HEK293 (cell line): ENCODE measurements at regions not wholly inside any gene's neighbourhood (a gene's known extent, or its start where the extent isn't known, plus 50 kb on each side); places are given as distances from the start of the nearest gene placed in this dataset.

Experiments used
- CTCF ChIA-PET: fragments of 350-600 bp; formaldehyde crosslinking; extraction: SDS; loops from one replicate; lab custom pipeline; 2021; ENCODE audit warnings: antibody characterized with exemption; lab: Yijun Ruan, JAX
- POLR2A ChIA-PET: fragments of 300-600 bp; formaldehyde crosslinking; extraction: SDS; loops from one replicate; lab custom pipeline; 2020; ENCODE audit warnings: antibody characterized with exemption, inconsistent platforms; lab: Yijun Ruan, JAX
- H3K27ac ChIP-seq: fragments of 200-500 bp; sonication (Bioruptor generic); 2 replicates; pipeline ENCODE4 v1.5.1; 2014; ENCODE audit warnings: low read depth, low read length, control low read depth, inconsistent platforms; ENCODE audit errors: extremely low read depth
- H3K36me3 ChIP-seq, 2 experiments: fragments of 200-500 bp in 1 of 2; sonication (Bioruptor generic) in 1 of 2; 1 replicate in 1 of 2; 2 replicates in 1 of 2; pipeline ENCODE4 v1.5.1; 2014 to 2017; ENCODE audit warnings: inconsistent platforms in 2 of 2, low read length in 2 of 2; ENCODE audit not compliant: control insufficient read depth in 2 of 2, insufficient read depth in 1 of 2
- H3K4me1 ChIP-seq: fragments of 200-500 bp; sonication (Bioruptor generic); 2 replicates; pipeline ENCODE4 v1.5.1; 2014; ENCODE audit warnings: mild to moderate bottlenecking, low read length, inconsistent platforms; ENCODE audit not compliant: control insufficient read depth, insufficient read depth
- H3K4me3 ChIP-seq: 2 replicates; pipeline ENCODE4 v1.5.1; 2011; ENCODE audit warnings: low read depth, mild to moderate bottlenecking, control low read depth, low read length, moderate library complexity
- H3K9me3 ChIP-seq: fragments of 200-500 bp; sonication (Bioruptor generic); 2 replicates; pipeline ENCODE4 v1.5.1; 2014; ENCODE audit warnings: low read depth, low read length, inconsistent platforms; ENCODE audit not compliant: control insufficient read depth, insufficient read depth
- BCL11B ChIP-seq: fragments of 450-650 bp; formaldehyde crosslinking; IDR thresholded peaks from 2 replicates; pipeline ENCODE4 v1.5.1; 2016; ENCODE audit warnings: low read depth, missing biosample characterization, missing genetic modification characterization
- IKZF3 ChIP-seq: fragments of 450-650 bp; IDR thresholded peaks from 2 replicates; pipeline ENCODE4 v1.5.0; 2018; ENCODE audit warnings: missing biosample characterization, mild to moderate bottlenecking, missing genetic modification characterization, moderate library complexity
- SCRT1 ChIP-seq: fragments of 450-650 bp; formaldehyde crosslinking; IDR thresholded peaks from 2 replicates; pipeline ENCODE4 v1.5.1; 2016; ENCODE audit warnings: missing biosample characterization, missing genetic modification characterization, borderline replicate concordance
- YY1 ChIP-seq: fragments of 450-650 bp; formaldehyde crosslinking; IDR thresholded peaks from 2 replicates; pipeline ENCODE4 v1.5.1; 2018; ENCODE audit warnings: missing biosample characterization, missing genetic modification characterization
- ZNF157 ChIP-seq: fragments of 450-650 bp; formaldehyde crosslinking; IDR thresholded peaks from 2 replicates; pipeline ENCODE4 v1.5.1; 2016; ENCODE audit warnings: missing biosample characterization, missing genetic modification characterization
- ZNF341 ChIP-seq: fragments of 450-650 bp; formaldehyde crosslinking; IDR thresholded peaks from 2 replicates; pipeline ENCODE4; 2016; ENCODE audit warnings: low read depth, missing biosample characterization, missing genetic modification characterization
- ZNF555 ChIP-seq: fragments of 450-650 bp; formaldehyde crosslinking; conservative IDR thresholded peaks from 2 replicates; pipeline ENCODE4 v1.5.1; 2017; ENCODE audit warnings: missing biosample characterization, mild to moderate bottlenecking, missing genetic modification characterization, inconsistent platforms
- ZNF561 ChIP-seq: fragments of 450-650 bp; IDR thresholded peaks from 2 replicates; pipeline ENCODE4 v1.5.1; 2018; ENCODE audit warnings: missing biosample characterization, missing genetic modification characterization, borderline replicate concordance
- ZNF623 ChIP-seq: fragments of 450-650 bp; formaldehyde crosslinking; IDR thresholded peaks from 2 replicates; pipeline ENCODE4 v1.5.1; 2016; ENCODE audit warnings: missing biosample characterization, missing genetic modification characterization
- ZNF664 ChIP-seq: fragments of 450-650 bp; formaldehyde crosslinking; IDR thresholded peaks from 2 replicates; pipeline ENCODE4 v1.5.1; 2016; ENCODE audit warnings: missing biosample characterization, missing genetic modification characterization
- ZNF677 ChIP-seq: fragments of 450-650 bp; IDR thresholded peaks from 2 replicates; pipeline ENCODE4 v1.5.0; 2018; ENCODE audit warnings: missing biosample characterization, mild to moderate bottlenecking, missing genetic modification characterization, moderate library complexity
- ZNF785 ChIP-seq: fragments of 450-650 bp; formaldehyde crosslinking; IDR thresholded peaks from 2 replicates; pipeline ENCODE4 v1.5.1; 2016; ENCODE audit warnings: missing biosample characterization, missing genetic modification characterization
- TF ChIP-seq, protein P1 (sequence below): fragments of 450-650 bp; formaldehyde crosslinking; IDR thresholded peaks from 2 replicates; pipeline ENCODE4 v1.5.1; 2016; ENCODE audit warnings: missing biosample characterization, missing genetic modification characterization, low read depth
- TF ChIP-seq, protein P2 (sequence below): sonication (generic); formaldehyde crosslinking; IDR thresholded peaks from 2 replicates; pipeline ENCODE4 v1.8.1; 2022; ENCODE audit warnings: mild to moderate bottlenecking, moderate library complexity, missing genetic modification reagents
- TF ChIP-seq, protein P3 (sequence below): fragments of 450-650 bp; formaldehyde crosslinking; IDR thresholded peaks from 2 replicates; pipeline ENCODE4 v1.5.1; 2017; ENCODE audit warnings: missing biosample characterization, missing genetic modification characterization
- TF ChIP-seq, protein P4 (sequence below): fragments of 450-650 bp; formaldehyde crosslinking; IDR thresholded peaks from 2 replicates; pipeline ENCODE4 v1.5.1; 2016; ENCODE audit warnings: missing biosample characterization, missing genetic modification characterization
- TF ChIP-seq, protein P5 (sequence below): fragments of 450-650 bp; formaldehyde crosslinking; IDR thresholded peaks from 2 replicates; pipeline ENCODE4 v1.5.1; 2016; ENCODE audit warnings: missing biosample characterization, missing genetic modification characterization
- TF ChIP-seq, protein P6 (sequence below): fragments of 450-650 bp; formaldehyde crosslinking; IDR thresholded peaks from 2 replicates; pipeline ENCODE4 v1.5.0; 2017; ENCODE audit warnings: missing biosample characterization, missing genetic modification characterization, borderline replicate concordance

DNA sequence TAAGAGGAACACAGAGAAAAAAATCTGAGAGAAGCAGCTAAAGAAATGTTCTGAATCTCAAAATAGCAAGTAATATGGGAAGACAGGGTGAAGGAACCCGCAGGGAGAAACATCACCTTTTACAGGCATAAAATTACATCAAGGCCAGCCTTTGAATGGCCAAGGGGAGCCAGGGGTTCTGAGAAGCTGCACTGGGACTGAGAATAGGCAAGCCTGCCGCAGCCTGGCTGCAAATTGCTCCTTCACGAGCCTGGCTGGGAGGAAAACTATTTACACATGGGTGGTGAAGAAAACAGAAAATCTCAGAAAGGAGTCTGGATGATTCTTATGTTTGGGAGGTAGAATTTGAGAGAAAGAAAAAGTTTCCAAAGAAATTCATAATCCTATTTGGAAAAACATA lies 74.5 kb upstream of the QRFPR start (continued):
- TF ChIP-seq, protein P1, sequence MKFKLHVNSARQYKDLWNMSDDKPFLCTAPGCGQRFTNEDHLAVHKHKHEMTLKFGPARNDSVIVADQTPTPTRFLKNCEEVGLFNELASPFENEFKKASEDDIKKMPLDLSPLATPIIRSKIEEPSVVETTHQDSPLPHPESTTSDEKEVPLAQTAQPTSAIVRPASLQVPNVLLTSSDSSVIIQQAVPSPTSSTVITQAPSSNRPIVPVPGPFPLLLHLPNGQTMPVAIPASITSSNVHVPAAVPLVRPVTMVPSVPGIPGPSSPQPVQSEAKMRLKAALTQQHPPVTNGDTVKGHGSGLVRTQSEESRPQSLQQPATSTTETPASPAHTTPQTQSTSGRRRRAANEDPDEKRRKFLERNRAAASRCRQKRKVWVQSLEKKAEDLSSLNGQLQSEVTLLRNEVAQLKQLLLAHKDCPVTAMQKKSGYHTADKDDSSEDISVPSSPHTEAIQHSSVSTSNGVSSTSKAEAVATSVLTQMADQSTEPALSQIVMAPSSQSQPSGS (tag by site-specific recombination): no peak
- TF ChIP-seq IKZF3 (no peak), BCL11B (tag by site-specific recombination) (no peak)

DNA sequence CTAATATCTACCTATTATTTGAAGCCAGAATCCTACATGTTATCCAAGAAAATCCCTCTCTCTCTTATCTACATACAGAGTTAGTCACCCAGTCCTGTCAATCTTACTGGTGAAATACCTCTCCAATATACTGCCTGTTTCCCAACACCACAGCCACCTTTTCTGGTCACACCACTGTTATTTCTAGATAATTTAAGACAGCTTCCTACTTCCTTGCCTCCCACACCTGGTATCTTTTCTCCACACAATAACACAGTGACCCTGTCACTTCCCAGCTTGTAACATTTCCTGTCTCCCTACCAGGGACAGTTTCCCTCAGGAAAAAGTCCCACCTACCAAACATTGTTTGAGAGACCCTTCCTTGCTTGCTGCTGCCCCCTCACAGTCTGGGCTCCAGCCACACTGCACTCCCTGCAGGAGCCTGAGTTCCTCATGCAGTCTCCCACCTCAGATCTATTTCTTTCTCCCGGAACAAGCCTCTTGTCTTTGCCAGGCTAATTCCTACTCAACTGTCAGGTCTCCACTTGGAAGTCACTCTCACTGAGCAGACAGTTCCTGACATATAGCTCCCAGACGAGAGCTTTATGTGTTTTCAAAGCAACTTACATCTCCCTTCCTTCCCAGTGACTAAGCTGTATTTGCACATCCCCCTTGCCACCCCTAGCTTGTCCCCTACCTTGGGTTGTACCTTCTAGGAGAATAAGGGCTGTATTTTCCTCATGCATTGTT lies 73.6 kb upstream of the QRFPR start:
- no peak for TF ChIP-seq SCRT1
- no peak for TF ChIP-seq ZNF555 (tag by site-specific recombination)
- no peak for TF ChIP-seq ZNF664 (tag by site-specific recombination)
- TF ChIP-seq, protein P2, sequence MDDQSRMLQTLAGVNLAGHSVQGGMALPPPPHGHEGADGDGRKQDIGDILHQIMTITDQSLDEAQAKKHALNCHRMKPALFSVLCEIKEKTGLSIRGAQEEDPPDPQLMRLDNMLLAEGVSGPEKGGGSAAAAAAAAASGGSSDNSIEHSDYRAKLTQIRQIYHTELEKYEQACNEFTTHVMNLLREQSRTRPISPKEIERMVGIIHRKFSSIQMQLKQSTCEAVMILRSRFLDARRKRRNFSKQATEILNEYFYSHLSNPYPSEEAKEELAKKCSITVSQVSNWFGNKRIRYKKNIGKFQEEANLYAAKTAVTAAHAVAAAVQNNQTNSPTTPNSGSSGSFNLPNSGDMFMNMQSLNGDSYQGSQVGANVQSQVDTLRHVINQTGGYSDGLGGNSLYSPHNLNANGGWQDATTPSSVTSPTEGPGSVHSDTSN (CRISPR knock-in tag): no peak
- no peak for TF ChIP-seq ZNF677 (tag by site-specific recombination)
- no peak for TF ChIP-seq ZNF623 (tag by site-specific recombination)
- TF ChIP-seq, protein P3, sequence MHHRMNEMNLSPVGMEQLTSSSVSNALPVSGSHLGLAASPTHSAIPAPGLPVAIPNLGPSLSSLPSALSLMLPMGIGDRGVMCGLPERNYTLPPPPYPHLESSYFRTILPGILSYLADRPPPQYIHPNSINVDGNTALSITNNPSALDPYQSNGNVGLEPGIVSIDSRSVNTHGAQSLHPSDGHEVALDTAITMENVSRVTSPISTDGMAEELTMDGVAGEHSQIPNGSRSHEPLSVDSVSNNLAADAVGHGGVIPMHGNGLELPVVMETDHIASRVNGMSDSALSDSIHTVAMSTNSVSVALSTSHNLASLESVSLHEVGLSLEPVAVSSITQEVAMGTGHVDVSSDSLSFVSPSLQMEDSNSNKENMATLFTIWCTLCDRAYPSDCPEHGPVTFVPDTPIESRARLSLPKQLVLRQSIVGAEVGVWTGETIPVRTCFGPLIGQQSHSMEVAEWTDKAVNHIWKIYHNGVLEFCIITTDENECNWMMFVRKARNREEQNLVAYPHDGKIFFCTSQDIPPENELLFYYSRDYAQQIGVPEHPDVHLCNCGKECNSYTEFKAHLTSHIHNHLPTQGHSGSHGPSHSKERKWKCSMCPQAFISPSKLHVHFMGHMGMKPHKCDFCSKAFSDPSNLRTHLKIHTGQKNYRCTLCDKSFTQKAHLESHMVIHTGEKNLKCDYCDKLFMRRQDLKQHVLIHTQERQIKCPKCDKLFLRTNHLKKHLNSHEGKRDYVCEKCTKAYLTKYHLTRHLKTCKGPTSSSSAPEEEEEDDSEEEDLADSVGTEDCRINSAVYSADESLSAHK (tag by site-specific recombination): no peak
- TF ChIP-seq ZNF157: no peak
- no peak for TF ChIP-seq YY1
- TF ChIP-seq ZNF341 (tag by site-specific recombination): no peak
- TF ChIP-seq, protein P4, sequence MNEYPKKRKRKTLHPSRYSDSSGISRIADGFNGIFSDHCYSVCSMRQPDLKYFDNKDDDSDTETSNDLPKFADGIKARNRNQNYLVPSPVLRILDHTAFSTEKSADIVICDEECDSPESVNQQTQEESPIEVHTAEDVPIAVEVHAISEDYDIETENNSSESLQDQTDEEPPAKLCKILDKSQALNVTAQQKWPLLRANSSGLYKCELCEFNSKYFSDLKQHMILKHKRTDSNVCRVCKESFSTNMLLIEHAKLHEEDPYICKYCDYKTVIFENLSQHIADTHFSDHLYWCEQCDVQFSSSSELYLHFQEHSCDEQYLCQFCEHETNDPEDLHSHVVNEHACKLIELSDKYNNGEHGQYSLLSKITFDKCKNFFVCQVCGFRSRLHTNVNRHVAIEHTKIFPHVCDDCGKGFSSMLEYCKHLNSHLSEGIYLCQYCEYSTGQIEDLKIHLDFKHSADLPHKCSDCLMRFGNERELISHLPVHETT (tag by site-specific recombination): no peak
- TF ChIP-seq ZNF785 (tag by site-specific recombination): no peak
- no peak for TF ChIP-seq ZNF561 (tag by site-specific recombination)
- TF ChIP-seq, protein P5, sequence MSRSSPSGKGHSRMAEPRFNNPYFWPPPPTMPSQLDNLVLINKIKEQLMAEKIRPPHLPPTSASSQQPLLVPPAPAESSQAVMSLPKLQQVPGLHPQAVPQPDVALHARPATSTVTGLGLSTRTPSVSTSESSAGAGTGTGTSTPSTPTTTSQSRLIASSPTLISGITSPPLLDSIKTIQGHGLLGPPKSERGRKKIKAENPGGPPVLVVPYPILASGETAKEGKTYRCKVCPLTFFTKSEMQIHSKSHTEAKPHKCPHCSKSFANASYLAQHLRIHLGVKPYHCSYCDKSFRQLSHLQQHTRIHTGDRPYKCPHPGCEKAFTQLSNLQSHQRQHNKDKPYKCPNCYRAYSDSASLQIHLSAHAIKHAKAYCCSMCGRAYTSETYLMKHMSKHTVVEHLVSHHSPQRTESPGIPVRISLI (tag by site-specific recombination): no peak
- TF ChIP-seq, protein P6, sequence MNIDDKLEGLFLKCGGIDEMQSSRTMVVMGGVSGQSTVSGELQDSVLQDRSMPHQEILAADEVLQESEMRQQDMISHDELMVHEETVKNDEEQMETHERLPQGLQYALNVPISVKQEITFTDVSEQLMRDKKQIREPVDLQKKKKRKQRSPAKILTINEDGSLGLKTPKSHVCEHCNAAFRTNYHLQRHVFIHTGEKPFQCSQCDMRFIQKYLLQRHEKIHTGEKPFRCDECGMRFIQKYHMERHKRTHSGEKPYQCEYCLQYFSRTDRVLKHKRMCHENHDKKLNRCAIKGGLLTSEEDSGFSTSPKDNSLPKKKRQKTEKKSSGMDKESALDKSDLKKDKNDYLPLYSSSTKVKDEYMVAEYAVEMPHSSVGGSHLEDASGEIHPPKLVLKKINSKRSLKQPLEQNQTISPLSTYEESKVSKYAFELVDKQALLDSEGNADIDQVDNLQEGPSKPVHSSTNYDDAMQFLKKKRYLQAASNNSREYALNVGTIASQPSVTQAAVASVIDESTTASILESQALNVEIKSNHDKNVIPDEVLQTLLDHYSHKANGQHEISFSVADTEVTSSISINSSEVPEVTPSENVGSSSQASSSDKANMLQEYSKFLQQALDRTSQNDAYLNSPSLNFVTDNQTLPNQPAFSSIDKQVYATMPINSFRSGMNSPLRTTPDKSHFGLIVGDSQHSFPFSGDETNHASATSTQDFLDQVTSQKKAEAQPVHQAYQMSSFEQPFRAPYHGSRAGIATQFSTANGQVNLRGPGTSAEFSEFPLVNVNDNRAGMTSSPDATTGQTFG (tag by site-specific recombination): no peak
- ChIA-PET CTCF (interaction anchor here (1.1 kb wide), 2 partner anchors 8 to 204 kb away, joined by 3 to 4 read pairs; no protein-coding TSS in a partner anchor), POLR2A (no interaction called here)

More for the DNA sequence above, 73.6 kb upstream of the QRFPR start:
- H3K9me3 ChIP-seq: no peaks in the 10 kb centered on the region
- H3K36me3 ChIP-seq: no peaks in the 10 kb centered on the region
- H3K4me3 ChIP-seq: no peak overlapping the region
- no peak overlapping the region for H3K27ac ChIP-seq
- H3K4me1 ChIP-seq: no peaks in the 10 kb centered on the region
